Mesenchymal stem cell (in vitro differentiated cells and primary cell): ENCODE measurements at regions not wholly inside any gene's neighbourhood (a gene's known extent, or its start where the extent isn't known, plus 50 kb on each side); places are given as distances from the start of the nearest gene placed in this dataset. TPM values are rescaled to one million over a fixed set of nuclear protein-coding genes. Genes with fewer than 3 reads are reported as not detected.

Experiments
- small RNA-seq: library from polyadenylated mRNA; stranded (forward); fragments of <200 nt; extraction: miRNeasy Mini kit (QIAGEN cat#:217004); gene quantifications from one replicate; pipeline ENCODE3, GENCODE V24; 2013; ENCODE audit warnings: low read depth

Small RNAs in the stretch of these regions (small RNA-seq; reads per million reads assigned to genes)
- gene ENPP7P3 (not detected), gene SNRPCP8 (not detected)
